Heart right ventricle (tissue), 16 donors: ENCODE measurements at regions not wholly inside any gene's neighbourhood (a gene's known extent, or its start where the extent isn't known, plus 50 kb on each side); places are given as distances from the start of the nearest gene placed in this dataset.

Experiments
- ATAC-seq, 8 donors: fragments of 200-7000 bp; cut with Tn5 transposase; one replicate each; pipeline ENCODE4 v1.9.1; 2020; ENCODE audit warnings: mild to moderate bottlenecking in 8 of 8, moderate library complexity in 8 of 8, moderate number of reproducible peaks in 1 of 8
- DNase-seq, 2 donors: peaks; one replicate each; pipeline ENCODE4 v3.0.0-alpha.2; 2020
- H3K27ac ChIP-seq, 10 donors: fragments of 200-600 bp; sonication (generic) in 2 of 10; one replicate each; pipeline versions ENCODE4 v1.5.0 to v1.8.0; 2020 to 2022; ENCODE audit warnings: mild to moderate bottlenecking in 3 of 10
- H3K27me3 ChIP-seq, 7 donors: fragments of 200-600 bp; one replicate each; pipeline ENCODE4 v1.8.0; 2021 to 2022; ENCODE audit warnings: mild to moderate bottlenecking in 2 of 7
- H3K36me3 ChIP-seq, 9 donors: fragments of 200-600 bp; sonication (generic) in 1 of 9; one replicate each; pipeline versions ENCODE4 v1.5.0 to v1.8.0; 2020 to 2022; ENCODE audit warnings: mild to moderate bottlenecking in 2 of 9
- H3K4me1 ChIP-seq, 9 donors: fragments of 200-600 bp; sonication (generic) in 1 of 9; one replicate each; pipeline versions ENCODE4 v1.5.0 to v1.8.0; 2020 to 2022; ENCODE audit warnings: mild to moderate bottlenecking in 4 of 9
- H3K4me3 ChIP-seq, 10 donors: fragments of 200-600 bp; sonication (generic) in 2 of 10; one replicate each; pipeline versions ENCODE4 v1.5.0 to v1.8.0; 2020 to 2022; ENCODE audit warnings: mild to moderate bottlenecking in 7 of 10, moderate library complexity in 2 of 10
- H3K9me3 ChIP-seq, 11 donors: fragments of 200-600 bp in 10 of 11; sonication (generic) in 2 of 11; one replicate each; pipeline versions ENCODE4 v1.5.0 to v1.8.0; 2013 to 2022; ENCODE audit warnings: mild to moderate bottlenecking in 2 of 11, control low read depth in 1 of 11, moderate library complexity in 1 of 11
- WGBS, 2 donors: extraction: QIAGEN DNeasy Blood & Tissue Kit; methylation state at CpG; one replicate each; pipeline ENCODE4 v1.1.7; 2013; ENCODE audit warnings: inconsistent platforms in 1 of 2; 5-methylcytosine and 5-hydroxymethylcytosine counted together
- intact Hi-C, 10 donors: fragments of 100-400 bp; cut with DNase I; formaldehyde crosslinking; loops; one replicate each; pipeline versions ENCODE4 v1.11.1 to v1.14.2; 2022
- TF ChIP-seq, protein P1 (sequence below), 9 donors: fragments of 200-600 bp; sonication (generic) in 2 of 9; IDR thresholded peaks; one replicate each; pipeline versions ENCODE4 v1.5.0 to v1.8.0; 2021 to 2022; ENCODE audit warnings: antibody characterized with exemption in 9 of 9, mild to moderate bottlenecking in 5 of 9, moderate library complexity in 1 of 9
- donor health status: Arrhythmogenic right ventricular cardiomyopathy.
- donor health status: ischemic (EF 13 %, LVEDD 7.1; RV severe dilation, severe dysfunction).
- donor health status: healthy with polysubstance abuse.
- donor health status: DM: no; HTN: yes; CAD: no.
- donor health status: DM: no; HTN: no; CAD: no.
- donor health status: ischemic (EF 25% LVEDD 6.9; RV normal size, moderate dysfunction).
- donor health status: ischemic (EF 25% LVEDD 5.7; RV mildly dilated, moderate dysfunction).
- donor health status: healthy.
- donor health status: DM: yes; HTN: yes; CAD: no.
- donor health status: Ischemic cardiomyopathy.
- donor health status: ischemic (EF 35%, LVEDD 5.7; RV mildly dilated, moderate dysfunction).
- donor health status: nonischemic (EF 11% LVEDD 7.7; RV severe dilation, severe dysfunction).
- donor health status: DM: yes; HTN: yes; CAD: no.
- donor health status: PGD.
- donor health status: ischemic (EF 29% LVEDD 5.4; RV normal size, mild dysfunction).
- donor health status: nonischemic (EF 23%, LVEDD 6.1; RV moderate dilation, normal function).

DNA sequence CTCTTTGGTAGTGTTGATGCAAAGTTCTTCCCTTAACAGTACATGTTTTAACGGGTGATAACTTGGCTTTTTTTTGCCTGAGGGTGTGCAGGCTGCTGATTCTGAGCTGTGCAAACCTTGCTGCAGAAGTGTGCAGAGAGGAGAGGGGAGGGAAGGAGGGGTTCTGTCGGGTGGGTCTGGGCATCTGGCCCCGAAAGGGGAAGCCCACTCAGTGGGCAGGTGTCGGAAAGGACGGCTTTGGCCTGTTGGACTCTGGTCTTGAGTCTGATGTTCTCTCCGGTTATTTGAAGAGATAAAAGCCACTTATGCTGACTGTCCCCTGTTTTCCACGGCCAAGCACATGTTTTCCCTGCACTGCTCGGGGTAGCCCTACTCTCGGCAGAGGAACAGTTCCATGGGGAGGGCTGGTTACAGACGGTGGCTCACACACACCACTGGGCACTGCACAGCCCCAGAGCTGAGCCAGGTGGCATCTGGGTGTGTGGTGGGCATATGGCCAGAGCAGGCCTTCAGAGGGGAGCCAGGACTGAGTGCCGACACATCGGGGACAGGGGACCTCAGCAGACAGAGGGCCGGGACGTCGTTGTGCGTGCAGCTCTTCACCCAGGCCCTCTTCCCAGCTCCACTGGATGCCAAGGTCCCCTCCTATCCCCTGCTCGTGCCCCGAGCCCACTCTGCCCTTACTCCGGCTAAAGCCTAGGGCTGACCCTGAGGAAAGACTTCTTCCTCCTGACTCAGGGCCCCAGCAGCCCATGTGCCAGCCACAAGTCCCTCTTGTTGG is 93.2 kb downstream of the TEX29 start:
- no peak for DNase-seq
- Histone ChIP-seq H3K36me3 (no peaks in the 10 kb centered on the region), H3K9me3 (no peaks in the 10 kb centered on the region), H3K27me3 (peaks cover 0 to 87% (median 71%) of the 10 kb centered on the region in 7 donors), H3K4me3 (no peak overlapping the region), H3K4me1 (no peaks in the 10 kb centered on the region), H3K27ac (no peak overlapping the region)
- intact Hi-C loops = no loop called here
- TF ChIP-seq, protein P1, sequence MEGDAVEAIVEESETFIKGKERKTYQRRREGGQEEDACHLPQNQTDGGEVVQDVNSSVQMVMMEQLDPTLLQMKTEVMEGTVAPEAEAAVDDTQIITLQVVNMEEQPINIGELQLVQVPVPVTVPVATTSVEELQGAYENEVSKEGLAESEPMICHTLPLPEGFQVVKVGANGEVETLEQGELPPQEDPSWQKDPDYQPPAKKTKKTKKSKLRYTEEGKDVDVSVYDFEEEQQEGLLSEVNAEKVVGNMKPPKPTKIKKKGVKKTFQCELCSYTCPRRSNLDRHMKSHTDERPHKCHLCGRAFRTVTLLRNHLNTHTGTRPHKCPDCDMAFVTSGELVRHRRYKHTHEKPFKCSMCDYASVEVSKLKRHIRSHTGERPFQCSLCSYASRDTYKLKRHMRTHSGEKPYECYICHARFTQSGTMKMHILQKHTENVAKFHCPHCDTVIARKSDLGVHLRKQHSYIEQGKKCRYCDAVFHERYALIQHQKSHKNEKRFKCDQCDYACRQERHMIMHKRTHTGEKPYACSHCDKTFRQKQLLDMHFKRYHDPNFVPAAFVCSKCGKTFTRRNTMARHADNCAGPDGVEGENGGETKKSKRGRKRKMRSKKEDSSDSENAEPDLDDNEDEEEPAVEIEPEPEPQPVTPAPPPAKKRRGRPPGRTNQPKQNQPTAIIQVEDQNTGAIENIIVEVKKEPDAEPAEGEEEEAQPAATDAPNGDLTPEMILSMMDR (IDR thresholded peaks at IDR 0.05) = no peak
- WGBS, 2 donors = 71 to 72% methylated on average over 19 of the region's 19 CpGs
- no peak for ATAC-seq

GRCh38 chr13:111414341-111414740 is 93.9 kb downstream of the TEX29 start:
- no peak for ATAC-seq
- intact Hi-C loops = no loop called here
- TF ChIP-seq, protein P1 (IDR thresholded peaks at IDR 0.05) = no peak
- Histone ChIP-seq H3K36me3 (no peaks in the 10 kb centered on the region), H3K27ac (no peak overlapping the region), H3K9me3 (no peaks in the 10 kb centered on the region), H3K27me3 (peaks cover 0 to 88% (median 70%) of the 10 kb centered on the region in 7 donors), H3K4me1 (no peaks in the 10 kb centered on the region), H3K4me3 (no peak overlapping the region)
- WGBS, 2 donors = 83 to 87% methylated on average over 9 of the region's 9 CpGs
- DNase-seq = no peak

- 66 to 78% methylated on average over 8 of the region's 8 CpGs for WGBS, 2 donors
- ATAC-seq = no peak
- H3K4me1 ChIP-seq = no peaks in the 10 kb centered on the region
- H3K36me3 ChIP-seq = no peaks in the 10 kb centered on the region
- TF ChIP-seq, protein P1 (IDR thresholded peaks at IDR 0.05) = no peak
- peaks cover 0 to 80% (median 64%) of the 10 kb centered on the region in 7 donors for H3K27me3 ChIP-seq
- intact Hi-C loops = no loop called here
- H3K9me3 ChIP-seq = no peaks in the 10 kb centered on the region
- H3K4me3 ChIP-seq = no peak overlapping the region
- no peak overlapping the region for H3K27ac ChIP-seq
- DNase-seq = no peak
These were observed 94.8 kb downstream of the TEX29 start for GRCh38 chr13:111415246-111415645.

GRCh38 chr13:111415765-111416164 is 95.3 kb downstream of the TEX29 start:
- H3K27me3 ChIP-seq = peaks cover 0 to 75% (median 59%) of the 10 kb centered on the region in 7 donors
- intact Hi-C loops = no loop called here
- ATAC-seq (no peak), DNase-seq (no peak)
- no peaks in the 10 kb centered on the region for H3K9me3 ChIP-seq
- H3K27ac ChIP-seq = no peak overlapping the region
- TF ChIP-seq, protein P1 (IDR thresholded peaks at IDR 0.05) = no peak
- no peak overlapping the region for H3K4me3 ChIP-seq
- no peaks in the 10 kb centered on the region for H3K36me3 ChIP-seq
- 97 to 99% methylated on average over 1 of the region's 1 CpG for WGBS, 2 donors
- H3K4me1 ChIP-seq = no peaks in the 10 kb centered on the region
